CD4-positive, alpha-beta T cell treated with Interleukin-4 for 4 hours (primary cell): ENCODE measurements at regions not wholly inside any gene's neighbourhood (a gene's known extent, or its start where the extent isn't known, plus 50 kb on each side); places are given as distances from the start of the nearest gene placed in this dataset.

Experiments
- DNase-seq: peaks from one replicate; pipeline ENCODE4 v3.0.0-alpha.2; 2020

GRCh38 chr1:55690366-55690765, 475.2 kb upstream of the USP24 start:
- no peak for DNase-seq

DNA sequence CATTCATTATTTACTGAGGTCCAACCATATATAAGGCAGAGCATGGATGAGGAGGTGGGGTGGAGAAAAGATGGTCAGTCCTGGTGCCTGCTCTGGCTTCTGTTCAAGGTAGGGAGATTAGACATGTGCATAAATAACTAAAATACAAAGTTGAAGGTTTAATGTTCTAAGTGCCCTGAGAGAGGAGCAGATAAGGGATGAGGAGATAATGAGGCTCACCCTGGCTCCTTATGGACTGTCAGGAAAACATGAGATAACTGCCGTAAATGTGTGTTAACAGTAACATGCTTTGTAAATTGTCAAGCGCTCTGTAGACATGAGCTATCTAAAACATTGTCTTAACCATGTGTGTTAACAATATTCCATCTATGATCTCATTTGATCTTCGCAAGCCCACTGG, 474.6 kb upstream of the USP24 start:
- no peak for DNase-seq

DNA sequence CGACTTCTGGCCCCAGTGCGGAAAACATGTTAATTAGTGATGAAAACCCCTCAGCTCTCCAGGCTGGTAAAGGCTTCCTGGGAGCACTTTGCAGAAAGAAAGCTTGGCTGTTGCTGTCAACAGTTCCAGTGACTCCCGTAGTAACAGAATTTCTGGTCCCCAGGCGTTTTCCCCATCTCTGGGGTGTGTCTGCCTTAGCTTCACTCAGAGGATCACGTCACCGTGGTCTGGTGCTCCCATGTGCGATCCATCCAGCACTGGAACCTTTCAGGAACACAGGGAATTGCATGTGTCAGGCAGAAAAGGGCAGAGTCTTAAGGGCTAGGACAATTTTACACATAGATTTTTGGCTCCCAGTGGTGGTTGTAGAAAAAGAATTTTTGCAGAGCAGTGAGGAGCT, 470.4 kb upstream of the USP24 start:
- no peak for DNase-seq

- DNase-seq = no peak
Observed at GRCh38 chr1:55684131-55684650, 469.0 kb upstream of the USP24 start.

GRCh38 chr1:55682198-55682597, 467.0 kb upstream of the USP24 start:
- no peak for DNase-seq

GRCh38 chr1:55679971-55680370, 464.8 kb upstream of the USP24 start:
- DNase-seq = no peak

- no peak for DNase-seq
Observed at GRCh38 chr1:55673416-55673815, 458.3 kb upstream of the USP24 start.

DNA sequence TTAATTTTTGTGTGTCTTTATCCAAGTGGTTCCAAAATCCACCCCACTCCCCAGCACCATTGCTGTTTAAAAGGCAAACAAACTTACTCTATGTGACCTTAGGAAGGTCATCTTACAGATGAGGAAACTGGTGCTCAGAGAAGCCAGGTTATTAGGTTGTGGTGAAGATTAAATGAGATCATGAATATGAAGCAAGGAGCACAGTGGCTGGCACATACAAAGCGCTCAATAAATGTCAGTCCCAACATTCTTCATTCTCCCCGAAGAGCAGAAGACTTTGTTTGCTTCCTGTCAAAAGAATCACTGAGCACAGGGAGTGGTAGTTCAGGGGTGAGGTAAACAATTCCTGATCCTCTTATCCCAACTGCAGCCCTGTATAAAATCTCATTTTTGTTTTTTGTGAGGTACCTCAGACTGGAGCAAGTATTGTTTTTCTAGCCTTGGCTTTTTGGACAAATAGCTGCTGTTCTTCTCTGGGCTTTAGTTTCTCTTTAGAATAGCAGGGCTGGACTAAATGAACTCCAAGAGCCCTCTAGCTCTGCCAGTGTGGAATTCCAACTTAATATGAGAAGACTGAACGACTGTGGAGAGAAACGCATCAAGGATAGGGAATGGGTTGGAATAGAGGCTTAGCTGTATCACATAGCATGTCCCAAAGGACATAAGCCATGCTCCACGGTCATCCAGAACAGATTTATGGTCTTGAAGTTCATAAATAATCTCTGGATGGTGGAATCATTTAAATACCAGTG, 455.3 kb upstream of the USP24 start:
- DNase-seq = no peak

DNA sequence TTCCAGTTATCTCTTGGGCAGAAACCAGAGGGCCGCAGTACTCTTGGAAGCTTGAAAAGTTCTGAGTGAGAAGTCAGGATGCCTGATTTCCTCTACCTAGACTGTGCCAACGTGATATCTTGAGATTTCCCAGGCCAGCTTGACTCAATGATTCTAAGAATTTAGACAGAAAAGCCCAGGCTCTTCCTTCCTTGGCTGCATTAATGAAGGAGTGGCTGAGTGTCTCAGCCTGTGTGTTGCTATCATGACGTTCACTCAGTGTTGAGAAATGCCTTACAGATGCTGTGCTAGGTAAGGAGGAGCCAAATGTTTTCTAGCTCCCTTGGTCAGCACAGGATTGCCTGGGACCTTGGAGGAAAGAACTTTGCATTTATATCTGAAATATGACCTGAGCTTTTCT, 454.1 kb upstream of the USP24 start:
- DNase-seq = no peak

- DNase-seq = no peak
Observed at GRCh38 chr1:55662875-55663274, 447.7 kb upstream of the USP24 start.

DNA sequence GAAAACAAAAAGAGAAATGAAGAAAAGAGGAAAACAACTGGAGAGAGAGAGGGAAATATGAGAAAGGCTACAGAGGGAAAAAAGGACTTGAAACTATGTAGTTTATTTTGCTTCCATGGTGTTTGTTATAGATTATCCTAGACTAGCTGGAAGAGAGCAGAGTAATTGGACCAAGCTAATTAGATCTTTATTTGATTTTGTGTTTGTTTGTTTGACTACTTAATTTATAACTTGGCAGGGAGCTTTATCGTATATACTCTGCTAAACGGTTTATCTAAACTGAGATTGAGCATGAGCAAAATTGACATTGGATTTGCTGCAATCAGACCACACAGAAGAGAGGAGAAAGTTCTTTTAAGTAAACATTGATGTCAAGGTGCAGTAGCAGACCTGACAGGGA, 443.8 kb upstream of the USP24 start:
- no peak for DNase-seq

DNA sequence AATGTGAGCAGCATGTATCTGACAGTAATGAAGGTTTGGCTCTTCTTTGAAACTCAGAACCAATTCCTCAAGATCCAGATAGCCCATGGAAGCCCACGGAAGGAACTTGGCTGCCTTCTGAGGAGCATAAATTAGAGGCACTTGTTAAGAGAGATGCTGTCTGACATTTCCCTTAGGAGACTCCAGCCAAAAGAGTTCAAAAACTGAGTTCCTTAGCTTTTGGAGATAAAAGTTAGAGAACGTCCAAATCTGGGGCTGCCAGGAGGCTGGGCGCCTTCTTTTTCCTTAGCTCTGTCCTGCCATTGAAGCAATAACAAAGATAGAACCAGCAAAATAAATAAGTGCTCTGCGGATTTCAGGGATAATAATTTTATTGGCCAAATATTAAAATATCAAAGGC, 439.6 kb upstream of the USP24 start:
- no peak for DNase-seq

DNA sequence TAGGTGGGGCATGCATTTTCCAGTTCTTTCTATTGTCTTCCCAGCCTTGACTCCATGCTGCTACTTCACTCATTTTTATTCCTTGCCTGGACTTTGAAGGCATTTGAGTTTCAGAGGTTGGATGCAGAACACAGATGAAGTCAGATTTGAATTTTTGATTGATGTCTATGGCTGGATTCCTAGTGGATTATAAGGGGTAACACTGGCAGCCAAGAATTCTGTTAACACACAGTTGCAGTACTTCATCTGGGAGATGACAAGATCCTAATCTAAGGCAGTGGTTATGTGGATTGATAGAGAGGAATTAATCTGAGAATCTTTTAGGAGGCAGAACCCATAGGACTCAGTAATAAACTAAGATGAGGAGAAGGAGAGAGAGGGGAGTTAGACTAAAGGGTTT, 439.0 kb upstream of the USP24 start:
- DNase-seq = no peak

DNA sequence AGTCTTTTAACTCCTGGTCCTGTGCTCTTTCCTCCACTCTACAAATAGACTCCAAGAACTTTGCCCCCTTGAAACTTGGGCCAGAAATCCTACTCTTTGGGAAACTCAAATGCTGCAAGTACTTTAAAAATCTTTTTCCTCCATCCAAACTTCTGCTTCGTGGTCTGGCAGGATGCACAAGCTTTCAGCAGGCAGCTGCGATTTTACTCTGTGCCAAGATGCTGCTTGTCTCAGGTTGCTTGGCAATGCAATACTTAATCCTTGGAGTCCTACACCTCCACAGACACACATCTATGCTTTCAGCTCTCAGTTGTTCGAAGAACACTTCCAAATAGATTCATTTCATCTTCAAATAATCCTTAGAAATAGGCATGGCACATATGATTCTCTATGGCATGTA, 435.3 kb upstream of the USP24 start:
- no peak for DNase-seq

DNA sequence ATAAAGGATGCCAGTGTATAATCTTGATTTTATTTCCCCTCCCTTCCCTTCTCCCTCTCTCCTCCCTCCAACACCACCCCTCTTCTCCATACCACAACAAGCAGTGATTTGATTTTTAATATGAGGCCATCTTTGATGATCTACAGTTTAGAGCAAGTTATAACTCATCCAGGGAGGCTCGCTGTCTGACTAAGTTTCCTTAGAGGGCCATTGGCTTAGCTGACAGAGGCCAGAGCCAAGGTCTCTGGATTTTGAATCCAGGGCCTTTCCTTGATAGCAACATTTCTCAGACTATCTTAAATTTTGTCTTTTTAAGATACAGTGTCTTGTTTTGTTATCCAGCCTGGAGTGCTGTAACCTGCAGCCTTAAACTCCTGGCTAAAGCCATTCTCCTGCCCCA, 431.0 kb upstream of the USP24 start:
- no peak for DNase-seq

GRCh38 chr1:55645270-55645669, 430.1 kb upstream of the USP24 start:
- no peak for DNase-seq

- no peak for DNase-seq
Observed at GRCh38 chr1:55641947-55642346, 426.8 kb upstream of the USP24 start.

GRCh38 chr1:55640708-55641473, 425.7 kb upstream of the USP24 start:
- DNase-seq = peak; percentile 19

DNA sequence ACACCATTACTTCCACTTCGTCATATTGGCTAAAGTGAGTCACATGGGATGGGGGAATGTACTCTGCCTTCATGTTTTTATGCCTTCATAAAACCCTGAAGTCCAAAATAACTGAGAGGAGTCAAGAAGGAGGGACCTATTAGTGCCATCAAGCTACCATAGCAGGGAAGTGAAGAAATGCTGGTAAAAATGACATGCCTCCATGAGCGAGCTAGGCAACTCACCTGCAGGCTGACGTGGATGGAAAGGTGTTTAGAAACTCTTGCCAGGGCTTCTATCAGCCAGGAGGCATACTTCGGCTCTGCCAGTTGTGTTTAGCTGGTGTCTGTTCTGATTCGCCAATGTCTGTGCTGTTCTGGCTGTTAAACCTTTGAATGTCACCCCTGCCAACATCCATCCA, 424.4 kb upstream of the USP24 start:
- DNase-seq = no peak

DNA sequence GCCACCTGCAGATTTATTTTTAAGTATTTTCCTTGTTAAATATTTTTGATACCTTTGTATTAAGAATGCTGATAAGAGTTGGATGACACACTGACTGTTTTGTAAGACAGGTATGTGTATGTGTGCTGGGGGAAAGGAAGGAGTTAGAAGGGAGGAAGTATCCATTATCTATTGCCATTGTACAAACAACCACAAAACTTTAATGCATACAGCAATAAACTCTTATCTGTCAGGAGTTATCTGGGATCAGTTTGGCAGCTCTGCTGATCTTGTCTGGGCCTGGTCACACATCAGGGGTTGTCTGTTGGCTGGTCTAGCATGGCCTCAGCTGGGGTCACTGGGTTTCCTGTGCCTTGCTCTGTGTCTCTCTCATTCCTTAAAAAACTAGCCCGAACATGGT, 423.9 kb upstream of the USP24 start:
- no peak for DNase-seq

DNA sequence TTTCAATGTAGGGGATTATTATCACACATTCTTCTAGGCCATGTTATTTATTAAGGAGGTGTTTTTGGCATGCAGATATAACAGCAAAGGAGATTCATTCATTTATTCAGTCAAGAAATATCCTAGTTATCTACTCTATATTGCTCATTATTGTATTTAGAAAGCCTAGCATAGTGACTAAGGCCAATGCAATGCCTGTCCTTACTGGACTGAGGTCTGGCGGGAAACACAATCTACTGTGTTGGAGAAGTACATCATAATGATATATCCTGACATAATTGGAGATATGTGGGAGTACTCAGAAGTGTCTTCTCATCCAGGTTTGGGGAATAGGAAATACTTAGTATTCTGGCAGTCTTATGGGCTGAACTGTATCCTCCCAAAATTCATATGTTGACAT, 421.5 kb upstream of the USP24 start:
- no peak for DNase-seq

- no peak for DNase-seq
Observed at GRCh38 chr1:55635856-55636255, 420.7 kb upstream of the USP24 start.

DNA sequence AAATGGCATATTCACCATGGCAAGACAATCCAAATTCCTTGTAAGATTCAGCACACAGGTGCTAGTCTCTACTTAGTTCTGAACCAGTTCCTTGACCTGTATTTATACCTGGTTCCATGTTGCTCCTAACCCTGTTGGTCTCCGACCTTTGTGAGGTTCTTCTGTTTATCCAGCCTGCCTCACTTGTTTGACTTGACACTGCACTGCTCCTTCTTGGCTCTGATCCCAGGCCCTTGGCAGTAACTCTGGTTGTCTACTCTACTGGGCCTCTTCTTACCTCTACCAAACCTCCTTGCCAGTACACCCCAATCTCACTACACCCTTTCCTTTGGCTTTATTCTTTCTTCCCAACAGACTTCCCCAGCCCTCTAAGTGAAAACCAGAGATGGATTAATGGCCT, 419.4 kb upstream of the USP24 start:
- no peak for DNase-seq

DNA sequence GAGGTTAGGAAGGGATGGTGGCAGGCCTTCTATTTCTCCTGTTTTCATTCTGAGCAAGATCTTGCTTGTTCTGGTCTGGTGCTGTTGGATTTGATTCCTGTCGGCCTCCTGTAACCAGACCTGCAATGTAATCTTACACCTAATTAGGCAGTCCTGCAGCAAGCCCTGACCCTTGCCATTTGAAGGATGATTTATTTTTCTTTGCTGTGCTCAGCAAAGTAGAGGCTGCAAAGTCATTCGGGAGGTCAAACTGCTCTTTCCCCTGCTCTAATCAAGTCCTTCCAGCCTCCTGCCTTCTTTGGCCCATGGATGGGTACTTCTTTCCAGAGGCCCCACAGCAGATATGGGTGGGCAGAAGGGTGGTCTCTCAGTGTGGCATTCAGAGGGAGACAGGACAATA, 417.7 kb upstream of the USP24 start:
- DNase-seq = no peak

GRCh38 chr1:55632058-55632457, 416.9 kb upstream of the USP24 start:
- no peak for DNase-seq
